CD4-positive, alpha-beta memory T cell (primary cell): ENCODE measurements at regions not wholly inside any gene's neighbourhood (a gene's known extent, or its start where the extent isn't known, plus 50 kb on each side); places are given as distances from the start of the nearest gene placed in this dataset.
"Not testable (repeated sequence)": the region's sequence is repeated elsewhere in the genome, so short reads cannot be mapped to it uniquely, and the experiment has no call there.

Experiments
- CTCF ChIA-PET: fragments of 350-600 bp; sonication (Branson Sonifier 250); formaldehyde crosslinking; loops from one replicate; lab custom pipeline; 2021; ENCODE audit warnings: inconsistent platforms; ENCODE audit not compliant: partially characterized antibody; lab: Charles Lee
- POLR2A ChIA-PET: fragments of 350-600 bp; sonication (Branson Sonifier 250); formaldehyde crosslinking; loops from one replicate; lab custom pipeline; 2021; ENCODE audit not compliant: partially characterized antibody; lab: Charles Lee
- DNase-seq, 5 donors: peaks; one replicate each; pipeline versions ENCODE4 v3.0.0 to v3.0.0-alpha.2; 2020 to 2022; ENCODE audit warnings: mixed read lengths in 1 of 5
- H3K27ac ChIP-seq: one replicate; pipeline ENCODE4 v1.7.0; 2013; ENCODE audit warnings: low read depth, low read length
- H3K27me3 ChIP-seq: 2 replicates; pipeline ENCODE4 v1.7.0; 2013; ENCODE audit warnings: mild to moderate bottlenecking, low read length, moderate library complexity; ENCODE audit not compliant: insufficient read depth
- H3K36me3 ChIP-seq: 2 replicates; pipeline ENCODE4 v1.7.0; 2013; ENCODE audit warnings: mild to moderate bottlenecking, low read length, moderate library complexity; ENCODE audit not compliant: insufficient read depth
- H3K4me1 ChIP-seq: 2 replicates; pipeline ENCODE4 v1.7.0; 2013; ENCODE audit warnings: mild to moderate bottlenecking, low read length, moderate library complexity; ENCODE audit not compliant: insufficient read depth
- H3K4me3 ChIP-seq, 2 donors: one replicate each; pipeline ENCODE4 v1.7.0; 2013; ENCODE audit warnings: low read length in 2 of 2, mild to moderate bottlenecking in 1 of 2
- H3K9me3 ChIP-seq, 2 donors: one replicate each; pipeline ENCODE4 v1.7.0; 2013; ENCODE audit warnings: low read length in 2 of 2, control low read depth in 1 of 2; ENCODE audit not compliant: control insufficient read depth in 1 of 2
- H3K27ac Mint-ChIP-seq, 7 donors: one replicate each; pipeline ENCODE4 v1.8.0; 2020 to 2021; ENCODE audit warnings: mixed read lengths in 7 of 7, mild to moderate bottlenecking in 6 of 7, inconsistent platforms in 3 of 7, moderate library complexity in 3 of 7
- H3K27me3 Mint-ChIP-seq, 2 donors: one replicate each; pipeline ENCODE4 v1.8.0; 2020 to 2021; ENCODE audit warnings: mixed read lengths in 2 of 2
- H3K36me3 Mint-ChIP-seq, 2 donors: one replicate each; pipeline ENCODE4 v1.8.0; 2020 to 2021; ENCODE audit warnings: mixed read lengths in 2 of 2, inconsistent platforms in 1 of 2, mild to moderate bottlenecking in 1 of 2
- H3K4me1 Mint-ChIP-seq, 4 donors: one replicate each; pipeline ENCODE4 v1.8.0; 2020 to 2021; ENCODE audit warnings: mixed read lengths in 4 of 4, mild to moderate bottlenecking in 1 of 4
- H3K4me3 Mint-ChIP-seq, 8 donors: one replicate each; pipeline ENCODE4 v1.8.0; 2020 to 2021; ENCODE audit warnings: mixed read lengths in 8 of 8, mild to moderate bottlenecking in 7 of 8, moderate library complexity in 6 of 8, inconsistent platforms in 3 of 8
- H3K9me3 Mint-ChIP-seq, 8 donors: one replicate each; pipeline ENCODE4 v1.8.0; 2020 to 2021; ENCODE audit warnings: mixed read lengths in 8 of 8, mild to moderate bottlenecking in 5 of 8, inconsistent platforms in 3 of 8, moderate library complexity in 1 of 8
- intact Hi-C: fragments of 100-400 bp; cut with micrococcal nuclease; formaldehyde crosslinking; loops from one replicate; pipeline ENCODE4 v1.15.1; 2023

GRCh38 chr2:147001061-147001460 is 843.8 kb upstream of the ACVR2A start:
- ChIA-PET CTCF (no interaction called here), POLR2A (no interaction called here)
- H3K4me1 Mint-ChIP-seq, result no peaks in the 10 kb centered on the region
- H3K9me3 Mint-ChIP-seq, result peaks cover 0 to 2% (median 0%) of the 10 kb centered on the region in 8 donors
- H3K27me3 ChIP-seq, result no peaks in the 10 kb centered on the region
- peaks cover 0 to 2% of the 10 kb centered on the region in 2 donors for H3K27me3 Mint-ChIP-seq
- H3K9me3 ChIP-seq, result no peaks in the 10 kb centered on the region
- no peak overlapping the region for H3K27ac ChIP-seq
- no peak for DNase-seq
- intact Hi-C loops, result no loop called here
- H3K4me1 ChIP-seq, result no peaks in the 10 kb centered on the region
- H3K27ac Mint-ChIP-seq, result no peak overlapping the region
- H3K4me3 ChIP-seq, result no peak overlapping the region
- no peak overlapping the region for H3K4me3 Mint-ChIP-seq
- no peaks in the 10 kb centered on the region for H3K36me3 ChIP-seq
- no peaks in the 10 kb centered on the region for H3K36me3 Mint-ChIP-seq

DNA sequence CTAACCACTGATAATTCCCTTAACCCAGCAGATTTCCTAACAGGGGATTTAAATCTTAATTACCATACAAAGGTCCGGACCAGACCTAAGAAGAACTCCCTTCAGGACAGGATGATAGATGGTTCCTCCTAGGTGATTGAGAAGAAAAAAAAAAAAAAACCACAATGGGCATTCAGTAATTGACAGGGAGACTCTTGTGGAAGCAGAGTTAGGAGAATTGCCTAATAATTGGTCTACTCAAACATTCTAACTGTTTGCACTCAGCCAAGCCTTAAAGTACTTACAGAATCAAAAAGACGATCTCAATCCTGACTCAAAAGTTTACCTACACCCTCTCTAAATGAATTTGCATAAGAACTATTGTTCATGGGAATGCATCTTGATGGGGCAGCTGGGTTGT is 844.7 kb upstream of the ACVR2A start:
- H3K27ac Mint-ChIP-seq, intact Hi-C loops, H3K4me3 ChIP-seq, DNase-seq, H3K4me3 Mint-ChIP-seq, POLR2A ChIA-PET, H3K27me3 Mint-ChIP-seq, H3K27me3 ChIP-seq, H3K9me3 Mint-ChIP-seq, H3K27ac ChIP-seq, H3K4me1 Mint-ChIP-seq, H3K9me3 ChIP-seq, H3K36me3 Mint-ChIP-seq, H3K4me1 ChIP-seq, CTCF ChIA-PET, H3K36me3 ChIP-seq: not testable (repeated sequence)

DNA sequence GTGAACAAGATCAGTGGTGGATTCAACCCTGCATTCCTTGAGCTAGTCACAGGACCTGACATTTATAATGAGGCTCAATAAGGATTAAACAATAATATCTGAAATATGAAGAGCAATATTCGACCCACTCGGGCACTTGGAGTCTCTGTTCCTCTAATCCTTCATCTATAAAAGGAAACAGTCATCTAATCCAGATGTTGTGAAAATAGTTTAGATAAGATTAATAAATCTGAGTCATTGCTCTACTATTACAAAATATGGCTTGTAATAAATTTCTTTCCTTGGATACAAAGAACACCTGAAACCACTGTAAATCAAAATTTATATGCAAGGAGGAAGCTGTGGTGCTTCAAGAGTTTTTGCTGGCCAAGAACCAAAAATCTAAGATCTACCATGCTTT is 846.9 kb upstream of the ACVR2A start:
- Mint-ChIP-seq H3K27me3 (peaks cover 0 to 6% of the 10 kb centered on the region in 2 donors), H3K4me3 (no peak overlapping the region), H3K9me3 (peaks cover 0 to 2% (median 0%) of the 10 kb centered on the region in 8 donors), H3K4me1 (no peaks in the 10 kb centered on the region), H3K27ac (no peak overlapping the region), H3K36me3 (no peaks in the 10 kb centered on the region)
- Histone ChIP-seq H3K4me1 (no peaks in the 10 kb centered on the region), H3K36me3 (no peaks in the 10 kb centered on the region), H3K9me3 (no peaks in the 10 kb centered on the region), H3K27me3 (no peaks in the 10 kb centered on the region), H3K27ac (no peak overlapping the region), H3K4me3 (no peak overlapping the region)
- ChIA-PET CTCF (no interaction called here), POLR2A (no interaction called here)
- no peak for DNase-seq
- intact Hi-C loops, result no loop called here

- POLR2A ChIA-PET, result no interaction called here
- no peak overlapping the region for H3K27ac Mint-ChIP-seq
- Histone ChIP-seq H3K9me3 (no peaks in the 10 kb centered on the region), H3K4me3 (no peak overlapping the region), H3K4me1 (no peaks in the 10 kb centered on the region), H3K27ac (no peak overlapping the region), H3K27me3 (no peaks in the 10 kb centered on the region), H3K36me3 (no peaks in the 10 kb centered on the region)
- no peak overlapping the region for H3K4me3 Mint-ChIP-seq
- CTCF ChIA-PET, result no interaction called here
- intact Hi-C loops, result no loop called here
- no peaks in the 10 kb centered on the region for H3K4me1 Mint-ChIP-seq
- no peak for DNase-seq
- peaks cover 0 to 2% (median 0%) of the 10 kb centered on the region in 8 donors for H3K9me3 Mint-ChIP-seq
- H3K36me3 Mint-ChIP-seq, result no peaks in the 10 kb centered on the region
- peaks cover 0 to 6% of the 10 kb centered on the region in 2 donors for H3K27me3 Mint-ChIP-seq
Measured at GRCh38 chr2:146997488-146997887, 847.3 kb upstream of the ACVR2A start.

- H3K9me3 Mint-ChIP-seq, result no peaks in the 10 kb centered on the region
- intact Hi-C loops, result no loop called here
- POLR2A ChIA-PET, result no interaction called here
Measured at GRCh38 chr2:146994246-146994645, 850.6 kb upstream of the ACVR2A start.

DNA sequence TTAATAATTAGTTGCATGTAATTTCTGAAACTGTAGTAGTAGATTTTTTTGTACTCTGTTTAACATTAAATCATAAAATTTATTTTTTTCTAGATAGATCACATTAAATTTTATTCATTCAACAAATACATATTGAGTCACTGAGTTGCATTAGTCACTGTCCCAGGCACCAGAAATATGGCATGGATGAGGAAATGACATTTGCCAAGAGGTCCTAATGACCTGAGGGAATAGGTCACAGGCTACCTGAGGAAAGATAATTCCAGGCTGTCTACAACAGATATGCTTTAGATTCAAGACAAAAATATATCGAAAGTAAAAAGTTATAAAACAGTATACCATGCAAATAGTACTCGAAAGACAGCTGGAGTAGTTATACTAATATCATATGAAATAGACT is 852.4 kb upstream of the ACVR2A start:
- Mint-ChIP-seq H3K4me3 (no peak overlapping the region), H3K4me1 (peaks cover 0 to 2% (median 0%) of the 10 kb centered on the region in 4 donors), H3K9me3 (no peaks in the 10 kb centered on the region), H3K27ac (no peak overlapping the region), H3K36me3 (no peaks in the 10 kb centered on the region), H3K27me3 (peaks cover 2 to 10% of the 10 kb centered on the region in 2 donors)
- no peak overlapping the region for H3K27ac ChIP-seq
- intact Hi-C loops, result no loop called here
- CTCF ChIA-PET, result no interaction called here
- DNase-seq, result no peak
- no peaks in the 10 kb centered on the region for H3K9me3 ChIP-seq
- no peak overlapping the region for H3K4me3 ChIP-seq
- H3K4me1 ChIP-seq, result no peaks in the 10 kb centered on the region
- H3K36me3 ChIP-seq, result no peaks in the 10 kb centered on the region
- H3K27me3 ChIP-seq, result no peaks in the 10 kb centered on the region
- POLR2A ChIA-PET, result no interaction called here

More at GRCh38 chr2:146994246-146994645, 850.6 kb upstream of the ACVR2A start:
- Mint-ChIP-seq H3K27ac (no peak overlapping the region), H3K27me3 (peaks cover 2 to 12% of the 10 kb centered on the region in 2 donors), H3K4me1 (no peaks in the 10 kb centered on the region), H3K4me3 (no peak overlapping the region), H3K36me3 (no peaks in the 10 kb centered on the region)
- no peak for DNase-seq
- Histone ChIP-seq H3K9me3 (no peaks in the 10 kb centered on the region), H3K36me3 (no peaks in the 10 kb centered on the region), H3K4me1 (no peaks in the 10 kb centered on the region), H3K27ac (no peak overlapping the region), H3K4me3 (no peak overlapping the region), H3K27me3 (no peaks in the 10 kb centered on the region)
- CTCF ChIA-PET, result no interaction called here

DNA sequence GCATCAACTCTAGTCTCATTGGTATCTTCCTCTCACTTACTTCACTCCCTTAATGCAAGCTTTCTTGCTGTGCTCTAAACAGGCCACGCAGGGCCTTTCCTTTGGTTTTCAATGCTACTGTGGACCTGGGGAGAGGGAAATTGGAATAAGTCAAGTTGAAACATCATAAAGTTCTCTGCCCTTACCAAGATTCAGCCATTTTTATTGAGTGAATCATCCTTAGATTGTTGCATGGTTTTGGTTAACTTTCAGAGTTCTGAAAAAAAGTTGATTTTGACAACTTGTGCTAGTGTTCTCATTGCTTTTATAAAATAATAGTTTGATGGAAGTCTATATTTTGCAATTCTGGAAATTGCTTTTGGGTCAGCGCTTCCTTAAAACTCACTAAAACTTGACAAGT is 852.8 kb upstream of the ACVR2A start:
- no peak overlapping the region for H3K4me3 Mint-ChIP-seq
- H3K27me3 Mint-ChIP-seq, result peaks cover 2 to 10% of the 10 kb centered on the region in 2 donors
- no peak overlapping the region for H3K4me3 ChIP-seq
- peaks cover 0 to 2% (median 0%) of the 10 kb centered on the region in 4 donors for H3K4me1 Mint-ChIP-seq
- no peaks in the 10 kb centered on the region for H3K9me3 ChIP-seq
- no peaks in the 10 kb centered on the region for H3K4me1 ChIP-seq
- no peak for DNase-seq
- ChIA-PET CTCF (no interaction called here), POLR2A (no interaction called here)
- H3K27ac Mint-ChIP-seq, result no peak overlapping the region
- H3K27ac ChIP-seq, result no peak overlapping the region
- H3K27me3 ChIP-seq, result no peaks in the 10 kb centered on the region
- intact Hi-C loops, result no loop called here
- no peaks in the 10 kb centered on the region for H3K36me3 ChIP-seq
- no peaks in the 10 kb centered on the region for H3K9me3 Mint-ChIP-seq
- no peaks in the 10 kb centered on the region for H3K36me3 Mint-ChIP-seq
